GM12892 (cell line): ENCODE measurements at regions not wholly inside any gene's neighbourhood (a gene's known extent, or its start where the extent isn't known, plus 50 kb on each side); places are given as distances from the start of the nearest gene placed in this dataset.

Source experiments
- POLR2A ChIP-seq: IDR thresholded peaks from 2 replicates; pipeline ENCODE4 v1.6.1; 2011; ENCODE audit warnings: low read depth, low read length, control low read depth
- TAF1 ChIP-seq: IDR thresholded peaks from 2 replicates; pipeline ENCODE4 v1.6.1; 2011; ENCODE audit warnings: low read depth, mild to moderate bottlenecking, control low read depth, low read length, borderline replicate concordance

GRCh38 chr22:27510024-27510423, 291.5 kb downstream of the MN1 start:
- TF ChIP-seq TAF1 (no peak), POLR2A (no peak)
